Breast epithelium (tissue), 3 donors: ENCODE measurements at regions not wholly inside any gene's neighbourhood (a gene's known extent, or its start where the extent isn't known, plus 50 kb on each side); places are given as distances from the start of the nearest gene placed in this dataset.

Source experiments
- CTCF ChIP-seq, 3 donors: fragments of 450-650 bp; IDR thresholded peaks; one replicate each; pipeline ENCODE4 v1.5.1; 2016 to 2017; ENCODE audit warnings: antibody characterized with exemption in 3 of 3, mild to moderate bottlenecking in 3 of 3, moderate library complexity in 3 of 3
- POLR2A ChIP-seq: fragments of 450-650 bp; IDR thresholded peaks from one replicate; pipeline ENCODE4 v1.6.1; 2016; ENCODE audit warnings: antibody characterized with exemption, mild to moderate bottlenecking, moderate library complexity

GRCh38 chr10:105763611-105764010 is 1122.5 kb downstream of the SORCS3 start:
- no peak for TF ChIP-seq POLR2A
- TF ChIP-seq CTCF (IDR thresholded peaks at IDR 0.05), result no peak
